Cardiac muscle cell (in vitro differentiated cells and primary cell): ENCODE measurements at regions not wholly inside any gene's neighbourhood (a gene's known extent, or its start where the extent isn't known, plus 50 kb on each side); places are given as distances from the start of the nearest gene placed in this dataset.

ENCODE experiments used
- DNase-seq, 2 donors: peaks; one replicate each; pipeline versions ENCODE4 v3.0.0 to v3.0.0-alpha.2; 2010 to 2017; ENCODE audit warnings: low read depth in 1 of 2, low spot score in 1 of 2
- H3K27ac ChIP-seq: fragments of 200-600 bp; sonication (generic); 2 replicates; pipeline ENCODE4 v1.5.1; 2016
- H3K27me3 ChIP-seq: fragments of 200-600 bp; sonication (generic); 2 replicates; pipeline ENCODE4 v1.6.0; 2016; ENCODE audit warnings: control low read depth
- H3K36me3 ChIP-seq: fragments of 200-600 bp; sonication (generic); 2 replicates; pipeline ENCODE4 v1.5.1; 2016; ENCODE audit warnings: control low read depth
- H3K4me1 ChIP-seq: fragments of 200-600 bp; sonication (generic); 2 replicates; pipeline ENCODE4 v1.8.1; 2017; ENCODE audit warnings: low read depth, mild to moderate bottlenecking, mixed run types
- H3K4me3 ChIP-seq: fragments of 200-600 bp; sonication (generic); 2 replicates; pipeline ENCODE4 v1.5.1; 2016; ENCODE audit warnings: mild to moderate bottlenecking
- H3K9me3 ChIP-seq: fragments of 200-600 bp; sonication (generic); 2 replicates; pipeline ENCODE4 v1.5.1; 2017; ENCODE audit warnings: low read depth, mild to moderate bottlenecking, control low read depth
- TF ChIP-seq, protein P1 (sequence below): IDR thresholded peaks from 2 replicates; pipeline ENCODE4 v1.5.1; 2012; ENCODE audit warnings: low read depth, mild to moderate bottlenecking, low read length

DNA sequence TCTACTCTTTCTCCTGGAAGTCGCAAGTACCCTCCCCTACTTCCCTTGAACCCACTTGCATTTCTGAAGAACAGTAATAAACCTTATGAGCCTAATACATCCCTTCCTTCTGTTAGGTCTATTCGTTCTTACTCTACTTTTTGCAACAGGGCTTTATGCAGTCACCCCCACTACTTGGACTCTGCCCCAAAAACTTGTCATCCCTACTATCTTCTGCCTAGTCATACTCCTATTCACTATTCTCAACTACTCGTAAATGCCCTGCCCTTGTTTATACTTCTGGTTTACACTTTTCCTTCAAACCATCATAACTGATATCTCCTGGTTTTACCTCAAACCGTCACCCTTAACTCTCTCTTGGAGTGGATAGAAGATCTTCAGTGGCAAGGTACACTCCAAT is 55.2 kb upstream of the SLIT2 start:
- Histone ChIP-seq H3K4me1 (no peaks in the 10 kb centered on the region), H3K36me3 (no peaks in the 10 kb centered on the region), H3K27ac (no peak overlapping the region), H3K4me3 (no peak overlapping the region), H3K9me3 (no peaks in the 10 kb centered on the region), H3K27me3 (no peaks in the 10 kb centered on the region)
- DNase-seq = no peak
- TF ChIP-seq, protein P1, sequence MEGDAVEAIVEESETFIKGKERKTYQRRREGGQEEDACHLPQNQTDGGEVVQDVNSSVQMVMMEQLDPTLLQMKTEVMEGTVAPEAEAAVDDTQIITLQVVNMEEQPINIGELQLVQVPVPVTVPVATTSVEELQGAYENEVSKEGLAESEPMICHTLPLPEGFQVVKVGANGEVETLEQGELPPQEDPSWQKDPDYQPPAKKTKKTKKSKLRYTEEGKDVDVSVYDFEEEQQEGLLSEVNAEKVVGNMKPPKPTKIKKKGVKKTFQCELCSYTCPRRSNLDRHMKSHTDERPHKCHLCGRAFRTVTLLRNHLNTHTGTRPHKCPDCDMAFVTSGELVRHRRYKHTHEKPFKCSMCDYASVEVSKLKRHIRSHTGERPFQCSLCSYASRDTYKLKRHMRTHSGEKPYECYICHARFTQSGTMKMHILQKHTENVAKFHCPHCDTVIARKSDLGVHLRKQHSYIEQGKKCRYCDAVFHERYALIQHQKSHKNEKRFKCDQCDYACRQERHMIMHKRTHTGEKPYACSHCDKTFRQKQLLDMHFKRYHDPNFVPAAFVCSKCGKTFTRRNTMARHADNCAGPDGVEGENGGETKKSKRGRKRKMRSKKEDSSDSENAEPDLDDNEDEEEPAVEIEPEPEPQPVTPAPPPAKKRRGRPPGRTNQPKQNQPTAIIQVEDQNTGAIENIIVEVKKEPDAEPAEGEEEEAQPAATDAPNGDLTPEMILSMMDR = no peak

- no peaks in the 10 kb centered on the region for H3K4me1 ChIP-seq
- no peak overlapping the region for H3K4me3 ChIP-seq
- no peak overlapping the region for H3K27ac ChIP-seq
- TF ChIP-seq, protein P1 = no peak
- no peaks in the 10 kb centered on the region for H3K9me3 ChIP-seq
- H3K27me3 ChIP-seq = no peaks in the 10 kb centered on the region
- H3K36me3 ChIP-seq = no peaks in the 10 kb centered on the region
- DNase-seq = peak in 1 of 2 donors; percentile 27
Observed at GRCh38 chr4:20195071-20195885, 56.4 kb upstream of the SLIT2 start.

DNA sequence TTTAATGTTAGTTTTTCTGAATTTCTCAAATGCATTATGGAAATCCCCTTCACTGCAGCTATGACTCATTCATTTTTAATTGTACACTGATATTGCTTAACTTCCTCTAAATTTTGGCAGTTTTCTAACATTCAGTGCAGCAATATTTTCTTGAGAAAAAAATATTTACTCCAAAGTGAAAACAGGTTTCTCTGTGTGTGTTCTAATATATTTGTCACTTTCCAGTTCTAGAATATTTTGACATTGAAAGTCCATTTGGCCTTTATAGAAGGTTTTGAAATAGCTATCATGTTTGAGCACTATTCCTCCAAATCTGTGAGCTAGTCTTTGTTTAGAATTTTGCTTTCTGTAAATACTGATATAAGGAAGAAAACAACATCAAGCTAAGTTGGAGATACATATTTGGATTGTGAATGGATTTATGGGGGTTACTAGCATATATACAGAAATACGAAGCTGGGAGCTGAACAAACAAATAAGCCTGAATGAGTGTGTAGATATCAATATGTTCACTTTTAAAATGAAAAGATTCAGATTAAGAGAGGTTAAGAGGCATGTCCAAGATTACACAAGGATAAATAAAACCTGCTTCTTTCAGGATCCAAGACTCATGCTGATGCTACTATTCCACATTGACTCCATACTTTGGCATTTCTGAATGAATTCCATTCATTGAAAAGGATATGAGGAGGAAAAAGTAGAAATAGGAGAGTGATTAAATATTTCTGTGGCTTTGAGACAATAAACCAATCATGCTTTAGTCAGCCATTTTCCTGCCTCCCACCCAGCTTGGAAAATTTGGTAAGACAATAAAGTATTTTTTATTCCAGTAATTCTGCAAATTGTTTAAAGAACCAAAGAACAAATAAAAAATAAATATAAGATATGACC is 57.3 kb upstream of the SLIT2 start:
- Histone ChIP-seq H3K27me3 (no peaks in the 10 kb centered on the region), H3K27ac (no peak overlapping the region), H3K9me3 (no peaks in the 10 kb centered on the region), H3K36me3 (no peaks in the 10 kb centered on the region), H3K4me3 (no peak overlapping the region), H3K4me1 (no peaks in the 10 kb centered on the region)
- TF ChIP-seq, protein P1 = no peak
- peak in 1 of 2 donors; percentile 87 for DNase-seq

DNA sequence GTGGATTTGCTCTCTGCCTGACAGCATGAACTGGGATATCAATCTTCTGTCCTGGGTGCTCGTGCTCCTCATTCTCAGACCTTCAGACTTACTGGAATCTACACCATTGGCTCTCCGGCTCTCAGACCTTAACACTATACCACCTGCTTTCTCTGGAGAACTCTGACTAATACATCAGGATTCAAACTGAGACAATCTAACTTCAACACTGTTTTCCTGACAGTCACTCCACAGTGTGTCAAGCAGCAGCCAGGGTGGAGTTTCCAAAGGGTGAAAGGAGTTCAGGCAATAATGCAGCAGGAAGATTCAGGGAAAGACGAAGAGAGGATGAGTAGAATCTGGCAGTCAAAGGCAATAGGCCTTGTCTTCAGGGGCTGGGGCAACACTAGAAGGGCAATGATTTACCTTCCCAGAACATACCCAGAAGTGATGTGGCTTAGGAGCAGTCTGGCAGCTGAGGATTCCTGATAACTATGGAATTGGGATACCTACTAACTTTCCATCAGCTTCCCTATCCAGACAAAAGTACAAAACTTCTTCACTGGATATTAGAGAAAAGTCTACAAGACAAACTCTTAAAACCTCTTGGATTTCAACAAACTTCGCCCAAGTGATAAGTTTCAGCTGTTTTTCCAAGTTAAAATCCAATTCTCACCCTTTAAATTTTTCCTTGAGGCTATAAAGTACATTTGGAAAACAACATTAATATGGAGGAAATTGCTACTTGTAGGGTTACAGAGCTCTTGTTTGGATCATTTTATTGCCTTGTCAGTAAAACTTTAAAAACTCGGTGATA is 58.4 kb upstream of the SLIT2 start:
- Histone ChIP-seq H3K27me3 (no peaks in the 10 kb centered on the region), H3K9me3 (no peaks in the 10 kb centered on the region), H3K4me1 (no peaks in the 10 kb centered on the region), H3K27ac (no peak overlapping the region), H3K36me3 (no peaks in the 10 kb centered on the region), H3K4me3 (no peak overlapping the region)
- DNase-seq = peak in 1 of 2 donors; percentile 27
- TF ChIP-seq, protein P1 = no peak

DNA sequence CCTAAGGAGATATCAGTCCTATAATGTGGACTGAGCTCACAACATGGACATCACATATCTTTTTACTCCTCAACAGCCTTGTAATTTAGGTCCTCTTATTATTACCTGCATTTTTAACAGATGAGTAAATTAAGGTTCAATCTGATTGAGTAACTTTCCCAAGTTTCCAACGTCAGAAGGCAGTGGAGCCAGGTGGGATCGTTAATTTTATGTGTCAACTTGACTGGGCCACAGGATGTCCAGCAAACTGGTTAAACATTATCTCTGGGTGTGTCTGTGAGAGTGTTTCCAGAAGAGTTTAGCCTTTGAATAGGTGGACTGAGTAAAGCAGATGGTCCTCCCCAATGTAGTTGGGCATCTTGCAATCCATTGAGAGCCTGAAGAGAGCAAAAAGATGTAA is 59.0 kb upstream of the SLIT2 start:
- Histone ChIP-seq H3K36me3 (no peaks in the 10 kb centered on the region), H3K27ac (no peak overlapping the region), H3K9me3 (no peaks in the 10 kb centered on the region), H3K4me1 (no peaks in the 10 kb centered on the region), H3K27me3 (no peaks in the 10 kb centered on the region), H3K4me3 (no peak overlapping the region)
- no peak for DNase-seq
- TF ChIP-seq, protein P1 = no peak
